ENCODE measurements at regions not wholly inside any gene's neighbourhood (a gene's known extent, or its start where the extent isn't known, plus 50 kb on each side); places are given as distances from the start of the nearest gene placed in this dataset.

DNA sequence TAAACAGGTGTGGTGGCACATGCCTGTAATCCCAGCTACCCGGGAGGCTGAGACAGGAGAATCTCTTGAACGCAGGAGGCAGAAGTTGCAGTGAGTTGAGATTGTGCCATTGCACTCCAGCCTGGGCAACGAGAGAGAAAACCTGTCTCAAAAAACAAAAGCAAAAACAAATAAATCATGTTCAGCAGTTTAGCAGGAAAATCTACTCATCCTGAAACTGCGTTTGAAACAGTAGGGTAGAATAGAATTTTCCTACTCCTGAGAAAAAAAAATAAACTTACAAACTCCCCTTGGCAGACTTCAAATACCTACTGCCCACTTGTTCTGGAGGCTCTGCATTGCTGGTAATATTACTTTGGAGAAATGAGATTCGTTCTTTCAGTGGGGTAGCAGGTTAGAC is 367.7 kb downstream of the GADD45G start:
- TF ChIP-seq, protein P1, sequence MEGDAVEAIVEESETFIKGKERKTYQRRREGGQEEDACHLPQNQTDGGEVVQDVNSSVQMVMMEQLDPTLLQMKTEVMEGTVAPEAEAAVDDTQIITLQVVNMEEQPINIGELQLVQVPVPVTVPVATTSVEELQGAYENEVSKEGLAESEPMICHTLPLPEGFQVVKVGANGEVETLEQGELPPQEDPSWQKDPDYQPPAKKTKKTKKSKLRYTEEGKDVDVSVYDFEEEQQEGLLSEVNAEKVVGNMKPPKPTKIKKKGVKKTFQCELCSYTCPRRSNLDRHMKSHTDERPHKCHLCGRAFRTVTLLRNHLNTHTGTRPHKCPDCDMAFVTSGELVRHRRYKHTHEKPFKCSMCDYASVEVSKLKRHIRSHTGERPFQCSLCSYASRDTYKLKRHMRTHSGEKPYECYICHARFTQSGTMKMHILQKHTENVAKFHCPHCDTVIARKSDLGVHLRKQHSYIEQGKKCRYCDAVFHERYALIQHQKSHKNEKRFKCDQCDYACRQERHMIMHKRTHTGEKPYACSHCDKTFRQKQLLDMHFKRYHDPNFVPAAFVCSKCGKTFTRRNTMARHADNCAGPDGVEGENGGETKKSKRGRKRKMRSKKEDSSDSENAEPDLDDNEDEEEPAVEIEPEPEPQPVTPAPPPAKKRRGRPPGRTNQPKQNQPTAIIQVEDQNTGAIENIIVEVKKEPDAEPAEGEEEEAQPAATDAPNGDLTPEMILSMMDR (IDR thresholded peaks at IDR 0.05; ENCODE audit: insufficient read depth, low read depth, low read length, missing control alignments), result no peak
- no peak overlapping the region for H3K4me3 ChIP-seq (ENCODE audit: low read depth, low read length)
- no peak for DNase-seq (ENCODE audit: low read depth)

DNA sequence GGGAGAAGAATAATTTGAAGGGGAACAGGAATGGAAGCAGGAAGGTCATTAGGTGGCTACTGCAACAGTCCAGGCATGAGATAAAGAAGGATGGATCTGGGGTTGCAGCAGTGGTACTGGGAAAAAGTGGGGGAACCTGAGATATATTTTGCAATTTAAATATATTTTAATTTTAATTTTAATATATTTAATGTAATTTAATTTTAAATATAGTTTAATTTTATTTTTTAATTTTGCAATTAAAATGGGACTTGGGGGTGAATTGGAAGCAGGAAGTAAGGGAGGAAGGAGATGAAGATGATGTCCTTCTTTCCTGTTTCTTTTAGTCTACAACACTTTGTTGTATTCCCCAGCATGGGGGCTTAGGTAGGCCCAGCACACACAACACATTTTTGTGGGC is 369.8 kb downstream of the GADD45G start:
- no peak for DNase-seq (ENCODE audit: low read depth)
- TF ChIP-seq, protein P1 (IDR thresholded peaks at IDR 0.05; ENCODE audit: insufficient read depth, low read depth, low read length, missing control alignments), result no peak
- no peak overlapping the region for H3K4me3 ChIP-seq (ENCODE audit: low read depth, low read length)

DNA sequence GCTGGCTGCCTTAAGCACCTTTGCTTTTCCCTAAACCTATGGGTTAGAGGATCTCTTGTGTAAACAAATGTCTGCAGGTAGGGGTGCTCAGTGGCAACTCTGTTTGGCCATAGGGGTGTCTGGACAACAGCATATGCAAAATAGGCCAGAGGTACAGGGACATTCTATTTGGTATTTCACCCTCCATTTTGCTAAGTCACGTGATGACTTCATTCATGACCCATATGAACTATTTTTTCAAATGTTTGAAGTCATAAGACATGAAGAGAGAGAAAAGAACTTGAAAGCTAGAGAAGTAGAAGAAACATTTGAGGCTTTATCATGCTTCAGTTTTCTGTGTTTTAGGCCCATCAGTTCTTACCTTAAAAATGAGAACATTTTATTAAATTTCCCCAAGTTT is 370.2 kb downstream of the GADD45G start:
- H3K4me3 ChIP-seq (ENCODE audit: low read depth, low read length), result no peak overlapping the region
- DNase-seq (ENCODE audit: low read depth), result no peak
- TF ChIP-seq, protein P1 (IDR thresholded peaks at IDR 0.05; ENCODE audit: insufficient read depth, low read depth, low read length, missing control alignments), result no peak

DNA sequence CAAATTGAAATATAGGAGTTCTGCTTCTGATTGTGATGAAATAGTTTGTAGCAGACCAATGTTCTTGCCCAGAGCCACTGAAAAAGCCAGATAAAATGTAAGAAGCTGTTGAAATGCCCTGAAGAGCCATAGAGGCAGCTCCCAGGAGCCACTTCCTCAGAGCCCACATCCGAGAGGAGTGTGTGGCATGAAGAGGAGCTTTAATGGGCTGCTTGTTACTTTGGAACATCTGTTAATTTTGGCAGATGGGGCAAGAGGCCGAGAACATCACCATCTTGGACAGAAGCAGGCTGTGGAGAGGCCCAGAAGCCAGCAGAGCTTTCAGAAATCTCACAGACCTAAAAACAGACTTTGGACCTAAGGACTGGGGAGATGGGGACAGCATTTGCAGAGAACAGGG is 370.8 kb downstream of the GADD45G start:
- TF ChIP-seq, protein P1 (IDR thresholded peaks at IDR 0.05; ENCODE audit: insufficient read depth, low read depth, low read length, missing control alignments), result no peak
- no peak overlapping the region for H3K4me3 ChIP-seq (ENCODE audit: low read depth, low read length)
- DNase-seq (ENCODE audit: low read depth), result no peak

DNA sequence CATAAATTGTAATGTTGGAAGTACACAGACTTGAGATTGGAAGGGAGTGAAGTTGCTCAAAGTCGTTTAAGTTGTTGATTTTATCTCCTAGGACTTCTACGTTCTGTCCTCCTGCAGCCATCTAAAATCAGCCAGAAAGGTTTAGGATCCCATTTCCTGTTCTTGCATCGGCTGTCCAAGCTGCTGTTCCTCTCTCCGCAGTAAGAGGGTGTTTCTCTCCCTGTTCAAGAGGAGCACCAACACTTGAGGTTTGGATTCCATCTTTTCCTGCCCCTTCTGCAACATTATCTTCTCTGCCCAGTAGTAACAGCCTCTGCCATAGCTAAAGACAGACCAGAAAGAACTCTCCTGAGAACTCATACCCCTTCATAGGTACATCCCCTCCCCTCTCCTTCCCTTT is 373.4 kb downstream of the GADD45G start:
- TF ChIP-seq, protein P1 (IDR thresholded peaks at IDR 0.05; ENCODE audit: insufficient read depth, low read depth, low read length, missing control alignments), result no peak
- H3K4me3 ChIP-seq (ENCODE audit: low read depth, low read length), result no peak overlapping the region
- DNase-seq (ENCODE audit: low read depth), result no peak

DNA sequence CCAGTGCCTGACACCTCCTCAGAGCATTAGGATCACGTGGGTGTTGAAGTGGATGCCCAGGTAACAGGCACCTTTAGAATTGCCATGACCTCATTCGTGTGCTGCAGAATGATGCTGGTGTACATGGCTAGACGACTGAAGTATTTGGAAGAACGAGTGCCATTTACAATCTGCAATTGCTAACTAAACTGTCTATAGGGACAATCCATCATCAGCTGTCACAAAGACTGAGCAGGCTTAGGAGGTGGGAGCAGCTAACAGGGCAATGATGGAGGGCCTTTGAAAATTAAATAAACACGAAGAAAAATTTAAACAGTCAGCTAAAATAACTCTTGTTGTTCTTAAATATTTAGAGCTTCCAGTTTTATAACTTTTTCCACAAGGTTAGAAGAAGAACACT is 375.8 kb downstream of the GADD45G start:
- no peak for DNase-seq (ENCODE audit: low read depth)
- TF ChIP-seq, protein P1 (IDR thresholded peaks at IDR 0.05; ENCODE audit: insufficient read depth, low read depth, low read length, missing control alignments), result no peak

DNA sequence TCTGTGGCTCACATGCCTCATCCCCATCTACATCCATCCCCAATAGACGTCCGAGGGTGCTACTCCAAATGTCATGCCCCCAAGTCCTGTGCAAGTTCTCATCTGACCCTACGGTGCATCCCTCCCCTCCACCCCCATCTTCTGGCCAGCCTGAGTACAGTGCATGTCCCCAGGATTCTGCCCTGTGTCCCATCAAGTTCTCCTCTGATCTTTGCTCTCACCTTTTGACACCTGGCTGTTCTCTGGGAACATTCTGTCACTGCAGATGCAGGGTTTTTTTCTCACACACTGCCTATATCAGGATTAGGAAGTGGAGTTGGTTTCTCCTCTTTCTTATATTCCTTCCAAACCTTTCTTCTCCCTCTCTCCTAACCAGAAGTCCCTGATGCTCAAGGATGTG is 377.2 kb downstream of the GADD45G start:
- TF ChIP-seq, protein P1 (IDR thresholded peaks at IDR 0.05; ENCODE audit: insufficient read depth, low read depth, low read length, missing control alignments), result no peak
- no peak overlapping the region for H3K4me3 ChIP-seq (ENCODE audit: low read depth, low read length)
- DNase-seq (ENCODE audit: low read depth), result no peak

More for the DNA sequence above, 375.8 kb downstream of the GADD45G start:
- H3K4me3 ChIP-seq (ENCODE audit: low read depth, low read length), result no peak overlapping the region

Data from GM12865 (cell line).